Esophagus (tissue), 2 donors: ENCODE measurements at regions not wholly inside any gene's neighbourhood (a gene's known extent, or its start where the extent isn't known, plus 50 kb on each side); places are given as distances from the start of the nearest gene placed in this dataset.

Experiments used
- H3K27ac ChIP-seq, 2 donors: one replicate each; pipeline ENCODE4 v1.5.1; 2013; ENCODE audit warnings: low read depth in 2 of 2, mild to moderate bottlenecking in 2 of 2, inconsistent platforms in 1 of 2, low read length in 1 of 2, moderate library complexity in 1 of 2
- H3K27me3 ChIP-seq, 2 donors: one replicate each; pipeline ENCODE4 v1.6.1; 2013; ENCODE audit warnings: low read length in 2 of 2, control low read depth in 1 of 2, mild to moderate bottlenecking in 1 of 2; ENCODE audit not compliant: insufficient read depth in 2 of 2, control insufficient read depth in 1 of 2
- H3K36me3 ChIP-seq, 2 donors: one replicate each; pipeline ENCODE4 v1.6.1; 2013; ENCODE audit warnings: low read length in 1 of 2; ENCODE audit not compliant: control insufficient read depth in 2 of 2, insufficient read depth in 2 of 2
- H3K4me1 ChIP-seq, 2 donors: one replicate each; pipeline ENCODE4 v1.6.1; 2013; ENCODE audit warnings: low read length in 1 of 2; ENCODE audit not compliant: control insufficient read depth in 2 of 2, insufficient read depth in 2 of 2
- H3K4me3 ChIP-seq, 2 donors: one replicate each; pipeline ENCODE4 v1.5.1; 2013; ENCODE audit warnings: low read length in 2 of 2, mild to moderate bottlenecking in 2 of 2, low read depth in 1 of 2, moderate library complexity in 1 of 2
- H3K9me3 ChIP-seq, 2 donors: one replicate each; pipeline ENCODE4 v1.6.1; 2013; ENCODE audit warnings: mild to moderate bottlenecking in 2 of 2, low read depth in 1 of 2, low read length in 1 of 2, moderate library complexity in 1 of 2; ENCODE audit not compliant: control insufficient read depth in 2 of 2, insufficient read depth in 1 of 2
- WGBS, 2 donors: extraction: QIAGEN DNeasy Blood & Tissue Kit; methylation state at CpG; one replicate each; pipeline ENCODE4 v1.1.7; 2013; 5-methylcytosine and 5-hydroxymethylcytosine counted together
- donor health status: healthy with polysubstance abuse.
- donor health status: Bipolar disorder and iron deficiency.

- no peaks in the 10 kb centered on the region for H3K27me3 ChIP-seq
- H3K36me3 ChIP-seq = no peaks in the 10 kb centered on the region
- H3K4me1 ChIP-seq = no peaks in the 10 kb centered on the region
- H3K27ac ChIP-seq = no peak overlapping the region
- H3K9me3 ChIP-seq = no peaks in the 10 kb centered on the region
- no peak overlapping the region for H3K4me3 ChIP-seq
- 16 to 17% methylated on average over 3 of the region's 3 CpGs for WGBS, 2 donors
Measured at GRCh38 chr4:121252224-121252806, 88.2 kb upstream of the TNIP3 start.

GRCh38 chr4:121248747-121249146 is 84.6 kb upstream of the TNIP3 start:
- WGBS, 2 donors = 93 to 94% methylated on average over 2 of the region's 2 CpGs
- H3K27me3 ChIP-seq = no peaks in the 10 kb centered on the region
- H3K9me3 ChIP-seq = no peaks in the 10 kb centered on the region

GRCh38 chr4:121246698-121247097 is 82.6 kb upstream of the TNIP3 start:
- Histone ChIP-seq H3K27ac (no peak overlapping the region), H3K36me3 (no peaks in the 10 kb centered on the region)
- 74 to 77% methylated on average over 2 of the region's 2 CpGs for WGBS, 2 donors

More at GRCh38 chr4:121248747-121249146, 84.6 kb upstream of the TNIP3 start:
- H3K36me3 ChIP-seq = no peaks in the 10 kb centered on the region
- no peaks in the 10 kb centered on the region for H3K4me1 ChIP-seq
- H3K4me3 ChIP-seq = no peak overlapping the region
- H3K27ac ChIP-seq = no peak overlapping the region

GRCh38 chr4:121243485-121243884 is 79.4 kb upstream of the TNIP3 start:
- H3K27me3 ChIP-seq = no peaks in the 10 kb centered on the region
- no peaks in the 10 kb centered on the region for H3K9me3 ChIP-seq
- H3K27ac ChIP-seq = no peak overlapping the region
- H3K36me3 ChIP-seq = no peaks in the 10 kb centered on the region
- no peaks in the 10 kb centered on the region for H3K4me1 ChIP-seq
- peak overlapping the region in 1 of 2 donors; percentile 7 for H3K4me3 ChIP-seq
- WGBS, 2 donors = 70 to 71% methylated on average over 7 of the region's 7 CpGs

More at GRCh38 chr4:121246698-121247097, 82.6 kb upstream of the TNIP3 start:
- H3K4me1 ChIP-seq = no peaks in the 10 kb centered on the region
- H3K4me3 ChIP-seq = no peak overlapping the region
- no peaks in the 10 kb centered on the region for H3K9me3 ChIP-seq
- no peaks in the 10 kb centered on the region for H3K27me3 ChIP-seq

GRCh38 chr4:121242188-121242750 is 78.1 kb upstream of the TNIP3 start:
- Histone ChIP-seq H3K4me1 (no peaks in the 10 kb centered on the region), H3K9me3 (no peaks in the 10 kb centered on the region), H3K36me3 (no peaks in the 10 kb centered on the region), H3K27me3 (no peaks in the 10 kb centered on the region), H3K4me3 (no peak overlapping the region), H3K27ac (no peak overlapping the region)
- WGBS, 2 donors = 83 to 86% methylated on average over 1 of the region's 1 CpG

GRCh38 chr4:121239951-121240350 is 75.8 kb upstream of the TNIP3 start:
- Histone ChIP-seq H3K36me3 (no peaks in the 10 kb centered on the region), H3K4me3 (no peak overlapping the region), H3K4me1 (no peaks in the 10 kb centered on the region), H3K27me3 (no peaks in the 10 kb centered on the region), H3K27ac (no peak overlapping the region), H3K9me3 (no peaks in the 10 kb centered on the region)
- whole genome bisulfite sequencing, 2 donors = 58 to 60% methylated on average over 2 of the region's 2 CpGs

GRCh38 chr4:121238461-121238860 is 74.3 kb upstream of the TNIP3 start:
- no peaks in the 10 kb centered on the region for H3K27me3 ChIP-seq
- H3K27ac ChIP-seq = no peak overlapping the region
- no peaks in the 10 kb centered on the region for H3K9me3 ChIP-seq
- H3K4me3 ChIP-seq = no peak overlapping the region
- no peaks in the 10 kb centered on the region for H3K36me3 ChIP-seq
- 94 to 97% methylated on average over 22 to 26 of the region's 26 CpGs for WGBS, 2 donors
- no peaks in the 10 kb centered on the region for H3K4me1 ChIP-seq

- no peak overlapping the region for H3K4me3 ChIP-seq
- no peaks in the 10 kb centered on the region for H3K36me3 ChIP-seq
- no peaks in the 10 kb centered on the region for H3K27me3 ChIP-seq
- H3K27ac ChIP-seq = no peak overlapping the region
- H3K9me3 ChIP-seq = no peaks in the 10 kb centered on the region
- H3K4me1 ChIP-seq = no peaks in the 10 kb centered on the region
- 85 to 86% methylated on average over 2 of the region's 2 CpGs for WGBS, 2 donors
Measured at GRCh38 chr4:121237069-121237399, 72.9 kb upstream of the TNIP3 start.

- H3K27ac ChIP-seq = no peak overlapping the region
- no peaks in the 10 kb centered on the region for H3K36me3 ChIP-seq
- no peaks in the 10 kb centered on the region for H3K4me1 ChIP-seq
- no peaks in the 10 kb centered on the region for H3K9me3 ChIP-seq
- H3K4me3 ChIP-seq = no peak overlapping the region
- H3K27me3 ChIP-seq = no peaks in the 10 kb centered on the region
- 84 to 86% methylated on average over 6 of the region's 6 CpGs for WGBS, 2 donors
Measured at GRCh38 chr4:121236353-121237068, 72.4 kb upstream of the TNIP3 start.

GRCh38 chr4:121233982-121234381 is 69.9 kb upstream of the TNIP3 start:
- Histone ChIP-seq H3K4me1 (no peaks in the 10 kb centered on the region), H3K36me3 (no peaks in the 10 kb centered on the region), H3K27me3 (no peaks in the 10 kb centered on the region), H3K9me3 (no peaks in the 10 kb centered on the region), H3K27ac (no peak overlapping the region), H3K4me3 (no peak overlapping the region)
- WGBS, 2 donors = 50 to 54% methylated on average over 4 of the region's 4 CpGs
